Epithelial cell of esophagus (primary cell): ENCODE measurements at regions not wholly inside any gene's neighbourhood (a gene's known extent, or its start where the extent isn't known, plus 50 kb on each side); places are given as distances from the start of the nearest gene placed in this dataset.

Experiments used
- DNase-seq: peaks from one replicate; pipeline ENCODE4 v3.0.0; 2010; ENCODE audit warnings: low read depth
- H3K4me3 ChIP-seq: 2 replicates; pipeline ENCODE4 v1.5.1; 2011; ENCODE audit warnings: mild to moderate bottlenecking, low read length, control low read depth
- TF ChIP-seq, protein P1 (sequence below): IDR thresholded peaks from 2 replicates; pipeline ENCODE4 v1.5.1; 2011; ENCODE audit warnings: low read depth, mild to moderate bottlenecking, low read length, control low read depth, inconsistent platforms; ENCODE audit not compliant: insufficient read depth; ENCODE audit errors: missing control alignments

DNA sequence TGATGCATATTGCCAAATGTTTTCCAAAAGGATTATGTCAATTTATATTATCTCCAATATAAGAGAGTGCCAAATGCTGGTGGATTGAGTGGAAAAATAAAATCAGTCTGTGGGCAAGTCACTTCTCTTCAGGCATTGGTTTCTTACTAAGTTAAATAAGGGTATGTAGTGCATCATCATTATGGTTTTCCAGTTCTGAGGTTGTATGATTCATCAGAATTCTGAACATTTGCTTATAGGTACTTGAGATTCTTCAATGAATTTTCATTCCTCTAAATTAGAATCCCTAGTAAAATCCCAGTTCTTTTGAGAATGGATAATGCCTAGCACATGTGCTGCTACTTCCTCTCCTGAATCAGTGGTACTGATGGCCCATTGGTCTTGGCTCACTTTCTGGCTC lies 188.9 kb upstream of the OSR1 start:
- no peak overlapping the region for H3K4me3 ChIP-seq
- peak; percentile 24 for DNase-seq
- TF ChIP-seq, protein P1, sequence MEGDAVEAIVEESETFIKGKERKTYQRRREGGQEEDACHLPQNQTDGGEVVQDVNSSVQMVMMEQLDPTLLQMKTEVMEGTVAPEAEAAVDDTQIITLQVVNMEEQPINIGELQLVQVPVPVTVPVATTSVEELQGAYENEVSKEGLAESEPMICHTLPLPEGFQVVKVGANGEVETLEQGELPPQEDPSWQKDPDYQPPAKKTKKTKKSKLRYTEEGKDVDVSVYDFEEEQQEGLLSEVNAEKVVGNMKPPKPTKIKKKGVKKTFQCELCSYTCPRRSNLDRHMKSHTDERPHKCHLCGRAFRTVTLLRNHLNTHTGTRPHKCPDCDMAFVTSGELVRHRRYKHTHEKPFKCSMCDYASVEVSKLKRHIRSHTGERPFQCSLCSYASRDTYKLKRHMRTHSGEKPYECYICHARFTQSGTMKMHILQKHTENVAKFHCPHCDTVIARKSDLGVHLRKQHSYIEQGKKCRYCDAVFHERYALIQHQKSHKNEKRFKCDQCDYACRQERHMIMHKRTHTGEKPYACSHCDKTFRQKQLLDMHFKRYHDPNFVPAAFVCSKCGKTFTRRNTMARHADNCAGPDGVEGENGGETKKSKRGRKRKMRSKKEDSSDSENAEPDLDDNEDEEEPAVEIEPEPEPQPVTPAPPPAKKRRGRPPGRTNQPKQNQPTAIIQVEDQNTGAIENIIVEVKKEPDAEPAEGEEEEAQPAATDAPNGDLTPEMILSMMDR = no peak

DNA sequence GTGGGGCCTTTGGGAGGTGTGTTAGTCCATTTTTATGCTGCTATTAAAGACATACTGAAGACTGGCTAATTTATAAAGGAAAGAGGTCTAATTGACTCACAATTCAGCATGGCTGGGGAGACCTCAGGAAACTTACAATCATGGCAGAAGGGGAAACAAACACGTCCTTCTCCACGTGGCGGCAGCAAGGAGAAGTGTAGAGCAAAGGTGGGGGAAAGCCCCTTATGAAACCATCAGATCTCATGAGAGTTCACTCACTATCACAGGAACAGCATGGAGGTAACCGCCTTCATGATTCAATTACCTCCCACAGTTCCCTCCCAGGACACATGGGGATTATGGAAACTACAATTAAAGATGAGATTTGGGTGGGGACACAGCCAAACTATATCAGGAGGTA lies 187.1 kb upstream of the OSR1 start:
- TF ChIP-seq, protein P1 = no peak
- DNase-seq = no peak
- no peak overlapping the region for H3K4me3 ChIP-seq

GRCh38 chr2:19543663-19544383 lies 185.4 kb upstream of the OSR1 start:
- TF ChIP-seq, protein P1 = no peak
- H3K4me3 ChIP-seq = no peak overlapping the region
- DNase-seq = peak; percentile 82

- TF ChIP-seq, protein P1 = no peak
- no peak overlapping the region for H3K4me3 ChIP-seq
- DNase-seq = peak; percentile 38
These were observed 184.6 kb upstream of the OSR1 start for GRCh38 chr2:19542796-19543662.

GRCh38 chr2:19541884-19542283 lies 183.5 kb upstream of the OSR1 start:
- no peak for DNase-seq
- no peak overlapping the region for H3K4me3 ChIP-seq
- TF ChIP-seq, protein P1 = no peak

DNA sequence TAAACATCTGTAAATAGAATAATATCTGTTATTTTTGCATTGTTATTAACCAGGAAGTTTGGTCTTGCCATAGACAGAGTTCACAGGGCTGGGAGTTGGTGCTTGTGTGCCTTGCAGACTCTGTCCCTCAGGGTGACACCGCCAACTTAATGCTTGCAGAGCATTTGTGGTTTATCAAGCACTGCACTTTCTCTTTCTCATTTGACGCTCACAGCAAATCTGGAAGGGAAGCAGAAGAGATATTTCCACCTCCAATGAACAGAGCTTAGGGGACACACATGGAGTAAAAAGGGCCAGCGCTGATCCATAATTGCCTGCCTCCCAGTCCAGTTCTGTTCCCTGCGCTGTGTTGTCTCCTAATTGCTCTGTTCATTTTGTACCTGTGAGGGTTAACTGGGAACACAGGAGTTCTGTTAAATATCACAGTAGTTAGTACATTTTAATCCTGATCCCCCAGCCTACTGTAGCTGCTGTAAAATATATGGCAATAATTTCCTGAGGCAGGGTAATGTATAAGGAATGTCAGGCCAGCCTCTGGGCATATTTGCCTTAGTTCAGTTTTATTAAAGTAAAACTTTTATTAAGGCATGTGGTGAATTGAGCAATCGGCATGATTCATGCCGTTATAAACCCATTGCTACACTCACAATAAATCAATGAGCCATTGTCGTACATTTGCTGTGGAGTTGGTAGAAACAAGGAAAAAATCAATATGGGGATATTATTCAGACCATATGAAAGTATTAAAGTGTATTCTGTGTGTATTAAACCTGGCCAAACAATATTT lies 182.5 kb upstream of the OSR1 start:
- TF ChIP-seq, protein P1 = no peak
- H3K4me3 ChIP-seq = no peak overlapping the region
- peak; percentile 95 for DNase-seq
